ENCODE measurements at regions not wholly inside any gene's neighbourhood (a gene's known extent, or its start where the extent isn't known, plus 50 kb on each side); places are given as distances from the start of the nearest gene placed in this dataset.
"Not testable (repeated sequence)": the region's sequence is repeated elsewhere in the genome, so short reads cannot be mapped to it uniquely, and the experiment has no call there.

DNA sequence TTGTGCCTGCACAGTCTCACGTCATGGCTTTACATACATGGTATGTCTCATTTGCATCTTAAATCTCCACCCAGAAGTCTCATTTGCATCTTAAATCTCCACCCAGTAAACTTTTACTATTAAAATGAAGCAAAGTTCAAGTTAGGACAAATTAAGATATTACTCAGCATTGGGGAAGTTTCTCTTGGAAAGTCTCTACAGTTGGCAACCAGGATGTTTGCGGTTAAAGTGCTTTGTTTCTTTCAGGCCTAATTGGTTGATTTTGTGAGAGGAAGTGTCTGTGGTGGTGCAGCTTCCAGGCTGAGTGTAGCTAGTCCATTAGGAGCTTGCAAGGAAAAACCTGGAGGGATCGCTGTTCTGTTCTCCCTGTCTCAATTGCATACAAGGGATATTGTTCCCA is 1373.3 kb upstream of the GOT2 start:
- peak; percentile 46 for DNase-seq (ENCODE audit: low read depth)
- in situ Hi-C loops (cut with HindIII; ENCODE audit: low sequenced_read_pairs): no loop called here
- H3K4me3 ChIP-seq (ENCODE audit: low read depth, low read length): no peak overlapping the region
- TF ChIP-seq, protein P1, sequence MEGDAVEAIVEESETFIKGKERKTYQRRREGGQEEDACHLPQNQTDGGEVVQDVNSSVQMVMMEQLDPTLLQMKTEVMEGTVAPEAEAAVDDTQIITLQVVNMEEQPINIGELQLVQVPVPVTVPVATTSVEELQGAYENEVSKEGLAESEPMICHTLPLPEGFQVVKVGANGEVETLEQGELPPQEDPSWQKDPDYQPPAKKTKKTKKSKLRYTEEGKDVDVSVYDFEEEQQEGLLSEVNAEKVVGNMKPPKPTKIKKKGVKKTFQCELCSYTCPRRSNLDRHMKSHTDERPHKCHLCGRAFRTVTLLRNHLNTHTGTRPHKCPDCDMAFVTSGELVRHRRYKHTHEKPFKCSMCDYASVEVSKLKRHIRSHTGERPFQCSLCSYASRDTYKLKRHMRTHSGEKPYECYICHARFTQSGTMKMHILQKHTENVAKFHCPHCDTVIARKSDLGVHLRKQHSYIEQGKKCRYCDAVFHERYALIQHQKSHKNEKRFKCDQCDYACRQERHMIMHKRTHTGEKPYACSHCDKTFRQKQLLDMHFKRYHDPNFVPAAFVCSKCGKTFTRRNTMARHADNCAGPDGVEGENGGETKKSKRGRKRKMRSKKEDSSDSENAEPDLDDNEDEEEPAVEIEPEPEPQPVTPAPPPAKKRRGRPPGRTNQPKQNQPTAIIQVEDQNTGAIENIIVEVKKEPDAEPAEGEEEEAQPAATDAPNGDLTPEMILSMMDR (IDR thresholded peaks at IDR 0.05; ENCODE audit: low read depth, low read length, missing control alignments): no peak

DNA sequence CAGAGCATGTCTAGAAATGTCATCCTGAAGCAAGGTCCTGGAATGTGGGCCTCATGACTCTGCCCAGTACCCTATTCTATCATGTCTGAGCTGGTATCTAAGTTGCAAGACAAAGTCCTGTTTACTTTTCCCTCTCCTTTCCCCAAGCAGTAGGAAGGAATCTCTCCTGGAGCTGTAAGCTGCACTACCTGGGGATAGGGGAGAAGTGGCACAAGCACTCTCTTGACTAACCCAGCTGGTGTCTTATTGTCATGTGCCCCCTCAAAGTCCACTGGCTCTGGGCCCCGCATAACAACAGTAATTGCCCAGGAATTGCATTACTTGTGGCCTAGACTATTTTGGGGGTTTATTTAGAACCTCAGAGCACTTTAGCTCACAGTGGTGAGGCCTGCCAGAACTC is 1366.3 kb upstream of the GOT2 start:
- no peak for DNase-seq (ENCODE audit: low read depth)
- TF ChIP-seq, protein P1 (IDR thresholded peaks at IDR 0.05; ENCODE audit: low read depth, low read length, missing control alignments): no peak
- H3K4me3 ChIP-seq (ENCODE audit: low read depth, low read length): no peak overlapping the region
- in situ Hi-C loops (cut with HindIII; ENCODE audit: low sequenced_read_pairs): no loop called here

- no peak for DNase-seq (ENCODE audit: low read depth)
- H3K4me3 ChIP-seq (ENCODE audit: low read depth, low read length): no peak overlapping the region
- in situ Hi-C loops (cut with HindIII; ENCODE audit: low sequenced_read_pairs): no loop called here
- TF ChIP-seq, protein P1 (IDR thresholded peaks at IDR 0.05; ENCODE audit: low read depth, low read length, missing control alignments): no peak
Observed at GRCh38 chr16:60091529-60091928, 1357.4 kb upstream of the GOT2 start.

DNA sequence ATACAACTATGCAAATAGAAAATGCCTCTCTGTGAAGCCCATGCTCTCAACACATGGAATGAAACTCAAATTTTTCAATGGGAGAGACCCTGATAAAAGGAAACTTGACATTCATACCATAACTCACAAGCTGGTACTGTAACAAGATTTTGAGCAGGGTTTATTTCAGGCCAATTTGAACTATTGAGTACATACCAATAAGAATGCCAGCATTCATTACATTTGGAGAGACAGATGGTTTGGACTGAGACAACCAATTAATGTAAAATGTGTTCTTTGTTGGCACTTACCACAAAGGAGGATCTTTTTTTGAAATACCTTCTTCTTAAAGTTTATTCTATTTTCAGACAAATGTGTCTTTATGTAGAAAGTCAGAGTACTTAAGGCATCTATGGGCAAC is 1357.0 kb upstream of the GOT2 start:
- no peak overlapping the region for H3K4me3 ChIP-seq (ENCODE audit: low read depth, low read length)
- TF ChIP-seq, protein P1 (IDR thresholded peaks at IDR 0.05; ENCODE audit: low read depth, low read length, missing control alignments): no peak
- in situ Hi-C loops (cut with HindIII; ENCODE audit: low sequenced_read_pairs): no loop called here
- DNase-seq (ENCODE audit: low read depth): no peak

DNA sequence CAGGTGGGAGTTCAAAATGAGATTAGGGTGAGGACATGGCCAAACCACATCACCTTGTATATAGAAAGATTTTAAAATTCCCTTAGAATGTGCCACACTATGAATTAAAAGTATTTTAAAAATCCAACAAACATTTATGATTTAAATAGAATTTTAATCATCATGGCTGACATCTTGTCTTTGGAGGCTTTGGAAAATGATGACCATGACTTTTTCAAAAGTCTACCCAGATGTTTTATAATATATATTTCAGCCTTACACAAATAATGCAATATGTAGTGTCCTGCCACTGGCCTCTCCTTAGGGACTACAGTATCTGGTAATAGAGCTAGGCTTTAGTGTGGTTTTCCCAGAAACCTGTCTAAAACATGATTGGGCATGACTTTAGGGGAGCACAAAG is 1353.4 kb upstream of the GOT2 start:
- DNase-seq (ENCODE audit: low read depth): no peak
- TF ChIP-seq, protein P1 (IDR thresholded peaks at IDR 0.05; ENCODE audit: low read depth, low read length, missing control alignments): no peak
- no peak overlapping the region for H3K4me3 ChIP-seq (ENCODE audit: low read depth, low read length)
- in situ Hi-C loops (cut with HindIII; ENCODE audit: low sequenced_read_pairs): no loop called here

DNA sequence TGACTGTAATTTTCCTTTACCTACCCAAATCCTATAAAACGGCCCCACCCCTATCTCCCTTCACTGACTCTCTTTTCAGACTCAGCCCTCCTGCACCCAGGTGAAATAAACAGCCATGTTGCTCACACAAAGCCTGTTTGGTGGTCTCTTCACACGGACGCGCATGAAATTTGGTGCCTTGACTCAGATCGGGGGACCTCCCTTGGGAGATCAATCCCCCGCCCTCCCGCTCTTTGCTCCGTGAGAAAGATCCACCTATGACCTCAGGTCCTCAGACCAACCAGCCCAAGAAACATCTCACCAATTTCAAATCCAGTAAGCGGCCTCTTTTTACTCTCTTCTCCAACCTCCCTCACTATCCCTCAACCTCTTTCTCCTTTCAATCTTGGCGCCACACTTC is 1344.7 kb upstream of the GOT2 start:
- H3K4me3 ChIP-seq (ENCODE audit: low read depth, low read length); in situ Hi-C loops (cut with HindIII; ENCODE audit: low sequenced_read_pairs); DNase-seq (ENCODE audit: low read depth): not testable (repeated sequence)

GRCh38 chr16:60077861-60078260 is 1343.7 kb upstream of the GOT2 start:
- in situ Hi-C loops (cut with HindIII; ENCODE audit: low sequenced_read_pairs): no loop called here
- no peak for DNase-seq (ENCODE audit: low read depth)
- H3K4me3 ChIP-seq (ENCODE audit: low read depth, low read length): no peak overlapping the region
- TF ChIP-seq, protein P1 (IDR thresholded peaks at IDR 0.05; ENCODE audit: low read depth, low read length, missing control alignments): no peak
